ENCODE measurements at regions not wholly inside any gene's neighbourhood (a gene's known extent, or its start where the extent isn't known, plus 50 kb on each side); places are given as distances from the start of the nearest gene placed in this dataset.
"Not testable (repeated sequence)": the region's sequence is repeated elsewhere in the genome, so short reads cannot be mapped to it uniquely, and the experiment has no call there.

DNA sequence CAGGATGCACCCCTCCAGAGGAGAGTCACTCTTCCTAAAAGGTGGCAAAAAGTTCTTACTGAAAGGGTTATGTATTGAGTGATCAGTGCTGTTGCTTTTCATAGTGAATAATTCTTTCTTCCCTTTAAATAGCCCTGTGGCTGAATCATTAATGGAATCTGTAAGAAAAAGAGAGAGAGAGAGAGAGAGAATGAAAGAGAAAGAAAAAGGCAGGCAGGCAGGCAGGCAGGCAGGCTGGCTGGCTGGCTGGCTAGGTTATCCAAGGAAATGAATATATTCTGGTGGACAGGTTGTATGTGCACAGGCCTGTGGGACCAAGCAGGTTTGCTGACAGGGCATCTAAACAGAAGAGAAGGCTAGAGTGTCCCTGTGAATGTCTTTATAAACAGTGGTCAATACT lies 100.5 kb downstream of the DLEU7 start:
- Mint-ChIP-seq H3K9me3 (ENCODE audit: low read depth) (no peaks in the 10 kb centered on the region), H3K36me3 (ENCODE audit: low read depth) (no peaks in the 10 kb centered on the region), H3K4me3 (no peak overlapping the region), H3K4me1 (peaks cover 3% of the 10 kb centered on the region), H3K27me3 (no peaks in the 10 kb centered on the region), H3K27ac (no peak overlapping the region)
- POLR2A ChIA-PET = no interaction called here
- no peak for DNase-seq
- CTCF ChIA-PET = no interaction called here
- intact Hi-C loops (cut with DNase I, micrococcal nuclease) = no loop called here
- ATAC-seq = no peak

DNA sequence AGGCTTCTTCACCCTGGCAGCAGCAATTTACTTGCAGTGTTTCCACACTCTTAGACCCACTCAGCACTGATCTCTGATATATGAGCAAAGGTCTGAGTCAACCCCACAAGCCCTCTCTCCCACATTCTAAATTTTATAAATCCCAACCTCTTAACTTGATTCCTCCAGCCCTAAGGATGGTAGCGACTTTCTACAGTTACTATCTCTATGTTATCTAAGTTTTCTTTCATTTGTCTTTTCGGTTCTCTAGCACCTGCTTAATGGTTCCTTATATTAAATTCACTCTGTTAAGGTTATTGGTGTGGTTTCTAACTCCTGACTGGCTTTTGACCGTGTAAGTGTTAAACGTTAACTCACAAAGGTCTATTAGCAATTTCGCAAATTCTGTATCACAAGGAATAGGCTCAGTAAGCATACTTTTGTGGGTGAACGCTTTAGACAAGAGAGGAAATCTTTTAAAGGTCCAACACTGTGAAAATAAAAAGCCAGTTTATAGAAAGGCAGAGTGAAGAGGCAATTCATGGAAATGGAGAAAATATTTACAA lies 99.3 kb downstream of the DLEU7 start:
- ChIA-PET CTCF (no interaction called here), POLR2A (no interaction called here)
- Mint-ChIP-seq H3K36me3 (ENCODE audit: low read depth) (no peaks in the 10 kb centered on the region), H3K4me1 (peaks cover 3% of the 10 kb centered on the region), H3K9me3 (ENCODE audit: low read depth) (no peaks in the 10 kb centered on the region), H3K27me3 (no peaks in the 10 kb centered on the region), H3K4me3 (no peak overlapping the region), H3K27ac (no peak overlapping the region)
- ATAC-seq (no peak), DNase-seq (no peak)
- intact Hi-C loops (cut with DNase I, micrococcal nuclease) = no loop called here

DNA sequence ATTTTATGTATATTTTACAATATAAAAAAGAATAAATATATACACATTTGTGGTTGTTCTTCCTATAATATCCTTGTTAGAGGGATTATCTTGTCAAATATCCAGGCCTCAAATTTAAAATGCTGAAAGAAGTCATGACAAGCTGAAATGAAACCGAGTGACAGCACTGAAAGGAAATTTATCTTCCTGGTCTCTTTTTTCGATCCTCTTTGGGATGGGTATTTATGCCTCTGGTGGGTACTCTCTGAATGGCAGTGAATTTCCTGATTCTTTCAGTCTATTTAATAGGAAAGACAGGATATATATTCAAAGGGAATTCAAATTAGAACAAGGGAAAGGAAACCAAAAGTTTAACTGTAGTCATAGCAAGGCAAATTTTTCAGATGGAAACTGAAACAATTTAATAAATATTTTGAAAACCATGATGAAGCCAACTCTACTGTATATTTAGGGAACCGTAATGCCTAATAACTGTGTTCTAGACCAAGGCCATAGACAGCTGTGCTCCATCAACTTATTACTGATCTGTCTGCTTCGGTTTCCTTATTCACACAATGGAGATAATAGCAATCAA lies 97.9 kb downstream of the DLEU7 start:
- ATAC-seq = no peak
- Mint-ChIP-seq H3K36me3 (ENCODE audit: low read depth) (no peaks in the 10 kb centered on the region), H3K4me3 (no peak overlapping the region), H3K4me1 (peaks cover 3% of the 10 kb centered on the region), H3K27me3 (no peaks in the 10 kb centered on the region), H3K27ac (no peak overlapping the region), H3K9me3 (ENCODE audit: low read depth) (no peaks in the 10 kb centered on the region)
- POLR2A ChIA-PET = no interaction called here
- intact Hi-C loops (cut with DNase I, micrococcal nuclease) = no loop called here
- CTCF ChIA-PET = interaction anchor here (1.0 kb wide), 1 partner anchor 150 kb away, joined by 3 read pairs; no protein-coding TSS in a partner anchor
- DNase-seq = no peak

DNA sequence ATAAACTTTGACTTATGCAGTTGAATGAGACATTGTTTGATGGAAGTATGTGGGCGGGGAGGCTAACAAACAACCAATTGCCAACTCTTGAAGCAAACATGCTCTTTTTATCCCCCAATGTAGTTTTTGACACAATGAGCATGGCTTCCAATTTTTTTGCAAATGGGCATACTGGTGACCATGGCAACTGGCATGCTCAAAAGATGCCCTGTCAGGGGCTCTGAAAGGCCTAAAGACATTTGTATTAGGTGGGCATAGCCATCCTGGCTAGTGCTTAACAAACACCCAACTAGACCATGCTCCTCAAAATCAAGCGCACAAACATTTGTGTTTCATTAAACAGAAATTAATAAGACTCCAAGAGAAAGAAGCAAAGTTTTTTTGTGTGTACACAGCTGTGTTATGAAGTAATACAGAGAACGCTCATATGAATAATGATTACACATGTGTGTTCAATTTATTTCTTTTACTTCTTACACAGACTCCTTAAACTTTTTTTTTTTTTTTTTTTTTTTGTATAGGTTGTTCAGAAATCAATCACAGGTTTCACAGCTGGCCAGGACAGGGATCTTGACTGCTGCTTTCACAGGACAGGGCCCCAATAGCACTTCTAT lies 95.6 kb downstream of the DLEU7 start:
- Mint-ChIP-seq H3K4me1 (no peaks in the 10 kb centered on the region), H3K9me3 (ENCODE audit: low read depth) (no peaks in the 10 kb centered on the region), H3K27me3 (no peaks in the 10 kb centered on the region), H3K36me3 (ENCODE audit: low read depth) (no peaks in the 10 kb centered on the region), H3K4me3 (no peak overlapping the region), H3K27ac (no peak overlapping the region)
- ChIA-PET CTCF (no interaction called here), POLR2A (no interaction called here)
- ATAC-seq = no peak
- intact Hi-C loops (cut with DNase I, micrococcal nuclease) = no loop called here
- DNase-seq = no peak

DNA sequence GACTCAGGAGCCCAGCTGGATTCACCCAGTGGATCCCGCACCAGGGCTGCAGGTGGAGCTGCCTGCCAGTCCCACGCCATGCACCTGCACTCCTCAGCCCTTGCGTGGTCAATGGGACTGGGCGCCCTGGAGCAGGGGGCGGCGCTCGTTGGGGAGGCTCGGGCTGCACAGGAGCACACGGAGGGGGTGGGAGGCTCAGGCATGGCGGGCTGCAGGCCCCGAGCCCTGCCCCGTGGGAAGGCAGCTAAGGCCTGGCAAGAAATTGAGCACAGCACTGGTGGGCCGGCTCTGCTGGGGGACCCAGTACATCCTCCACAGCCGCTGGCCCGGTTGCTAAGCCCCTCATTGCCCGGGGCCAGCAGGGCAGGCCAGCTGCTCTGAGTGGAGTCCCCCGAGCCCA lies 90.3 kb downstream of the DLEU7 start:
- CTCF ChIA-PET; H3K36me3 Mint-ChIP-seq (ENCODE audit: low read depth); POLR2A ChIA-PET; intact Hi-C loops (cut with DNase I, micrococcal nuclease); ATAC-seq; H3K27me3 Mint-ChIP-seq; DNase-seq; H3K27ac Mint-ChIP-seq; H3K9me3 Mint-ChIP-seq (ENCODE audit: low read depth); H3K4me1 Mint-ChIP-seq; H3K4me3 Mint-ChIP-seq: not testable (repeated sequence)

DNA sequence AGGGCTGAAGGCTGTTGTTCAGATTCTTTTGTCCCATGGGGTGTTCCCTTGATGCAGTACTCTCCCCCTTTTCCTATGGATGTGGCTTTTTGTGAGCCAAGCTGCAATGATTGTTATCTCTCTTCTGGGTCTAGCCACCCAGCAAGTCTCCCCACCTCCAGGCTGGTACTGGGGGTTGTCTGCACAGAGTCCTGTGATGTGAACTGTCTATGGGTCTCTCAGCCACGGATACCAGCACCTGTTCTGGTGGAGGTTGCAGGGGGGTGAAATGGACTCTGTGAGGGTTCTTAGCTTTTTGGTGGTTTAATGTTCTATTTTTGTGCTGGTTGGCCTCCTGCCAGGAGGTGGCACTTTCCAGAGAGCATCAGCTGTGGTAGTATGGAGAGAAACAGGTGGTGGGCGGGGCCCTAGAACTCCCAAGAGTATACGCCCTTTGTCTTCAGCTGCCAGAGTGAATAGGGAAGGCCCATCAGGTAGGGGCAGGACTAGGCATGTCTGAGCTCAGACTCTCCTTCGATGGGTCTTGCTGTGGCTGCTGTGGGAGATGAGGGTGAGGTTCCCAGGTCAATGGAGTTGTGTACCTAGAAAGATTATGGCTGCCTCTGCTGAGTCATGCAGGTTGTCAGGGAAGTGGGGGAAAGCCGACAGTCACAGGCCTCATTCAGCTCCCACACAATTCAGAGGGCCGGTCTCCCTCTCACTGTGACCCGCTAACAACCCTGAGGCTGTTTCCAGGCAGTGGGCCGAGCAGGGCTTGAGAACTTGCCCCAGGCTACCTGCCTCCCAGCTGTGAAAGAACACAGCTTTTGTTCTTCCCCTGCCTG lies 87.4 kb downstream of the DLEU7 start:
- H3K27ac Mint-ChIP-seq; H3K9me3 Mint-ChIP-seq (ENCODE audit: low read depth); POLR2A ChIA-PET; ATAC-seq; H3K36me3 Mint-ChIP-seq (ENCODE audit: low read depth); H3K4me3 Mint-ChIP-seq; intact Hi-C loops (cut with DNase I, micrococcal nuclease); H3K27me3 Mint-ChIP-seq: not testable (repeated sequence)
- CTCF ChIA-PET = interaction anchor here (0.6 to 1.4 kb wide), 2 partner anchors 145 to 156 kb away, joined by 3 read pairs; no protein-coding TSS in a partner anchor
- DNase-seq = peak; percentile 8
- H3K4me1 Mint-ChIP-seq = peaks cover 11% of the 10 kb centered on the region

DNA sequence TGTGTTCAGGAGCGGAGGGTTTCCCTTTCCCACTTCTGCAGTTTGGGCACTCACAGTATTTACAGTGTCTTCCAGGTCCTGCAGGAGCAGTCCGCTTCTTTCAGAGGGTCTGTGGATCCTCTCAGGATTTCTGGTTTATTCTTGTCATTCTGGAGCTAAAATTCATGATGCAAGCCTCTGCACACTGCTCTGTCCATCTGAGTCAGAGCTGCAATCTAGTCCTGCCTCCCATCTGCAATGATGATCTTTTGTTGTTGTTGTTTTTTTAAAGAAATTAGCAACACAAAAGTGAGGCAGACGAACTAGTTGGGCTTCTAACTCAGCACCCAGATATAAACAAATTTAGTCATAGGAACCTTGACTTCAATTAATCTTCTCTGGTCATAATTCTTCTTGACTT lies 86.5 kb downstream of the DLEU7 start:
- CTCF ChIA-PET = no interaction called here
- DNase-seq (no peak), ATAC-seq (no peak)
- Mint-ChIP-seq H3K4me3 (no peak overlapping the region), H3K9me3 (ENCODE audit: low read depth) (no peaks in the 10 kb centered on the region), H3K4me1 (peaks cover 12% of the 10 kb centered on the region), H3K27me3 (peaks cover 4% of the 10 kb centered on the region), H3K36me3 (ENCODE audit: low read depth) (no peaks in the 10 kb centered on the region), H3K27ac (no peak overlapping the region)
- POLR2A ChIA-PET = no interaction called here
- intact Hi-C loops (cut with DNase I, micrococcal nuclease) = no loop called here

DNA sequence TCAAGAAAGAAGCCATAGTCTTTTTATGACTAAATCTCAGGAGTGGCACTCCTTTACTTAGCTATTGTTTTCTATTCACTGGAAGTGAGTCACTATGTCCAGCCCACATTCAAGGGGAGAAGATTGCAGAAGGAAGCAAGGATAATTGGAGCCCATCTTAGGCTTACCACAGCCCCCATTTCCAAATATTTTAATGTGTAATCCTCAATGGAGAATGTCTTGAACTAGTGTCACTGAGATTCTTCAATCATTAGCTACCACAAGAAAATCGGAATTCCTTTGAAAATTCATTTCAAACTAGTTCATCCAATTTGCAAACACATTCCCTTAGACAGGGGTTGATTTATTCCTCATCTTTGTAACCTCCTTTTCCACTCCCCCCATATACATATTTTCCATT lies 84.7 kb downstream of the DLEU7 start:
- peak; percentile 23 for ATAC-seq
- ChIA-PET POLR2A (no interaction called here), CTCF (interaction anchor here (0.6 to 1.5 kb wide), 4 partner anchors 17 to 155 kb away, joined by 3 to 4 read pairs (median 3); no protein-coding TSS in a partner anchor)
- peaks cover 12% of the 10 kb centered on the region for H3K4me1 Mint-ChIP-seq
- no peaks in the 10 kb centered on the region for H3K9me3 Mint-ChIP-seq (ENCODE audit: low read depth)
- DNase-seq = no peak
- H3K36me3 Mint-ChIP-seq (ENCODE audit: low read depth) = no peaks in the 10 kb centered on the region
- H3K27ac Mint-ChIP-seq = no peak overlapping the region
- intact Hi-C loops (cut with DNase I, micrococcal nuclease) = no loop called here
- H3K27me3 Mint-ChIP-seq = peaks cover 4% of the 10 kb centered on the region
- no peak overlapping the region for H3K4me3 Mint-ChIP-seq

DNA sequence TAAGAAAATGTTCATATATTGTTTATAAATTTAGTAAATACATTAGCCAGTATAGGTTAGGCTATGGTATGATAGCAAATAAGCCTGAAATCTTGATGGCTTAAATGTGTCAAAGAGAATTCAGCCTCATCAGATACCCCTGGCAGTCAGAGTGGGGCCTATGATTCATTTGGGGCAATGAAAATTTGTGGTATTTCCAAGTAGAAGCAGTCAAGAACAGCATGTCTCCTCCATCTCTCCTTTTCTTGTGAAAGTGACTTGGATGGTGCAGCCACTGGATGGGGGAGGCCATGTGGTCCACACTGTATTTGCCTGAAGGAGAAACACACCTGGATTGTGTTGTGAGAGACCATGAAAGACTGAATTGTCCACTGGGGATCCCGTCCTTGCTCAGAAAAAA lies 82.7 kb downstream of the DLEU7 start:
- Mint-ChIP-seq H3K36me3 (ENCODE audit: low read depth) (no peaks in the 10 kb centered on the region), H3K27ac (no peak overlapping the region), H3K4me3 (no peak overlapping the region), H3K9me3 (ENCODE audit: low read depth) (no peaks in the 10 kb centered on the region), H3K4me1 (peaks cover 12% of the 10 kb centered on the region), H3K27me3 (peaks cover 4% of the 10 kb centered on the region)
- DNase-seq = peak; percentile 9
- ATAC-seq = peak; percentile 57
- CTCF ChIA-PET = interaction anchor here (0.6 kb wide), 1 partner anchor 372 kb away, joined by 4 read pairs; no protein-coding TSS in a partner anchor
- POLR2A ChIA-PET = no interaction called here
- intact Hi-C loops (cut with DNase I, micrococcal nuclease) = no loop called here

DNA sequence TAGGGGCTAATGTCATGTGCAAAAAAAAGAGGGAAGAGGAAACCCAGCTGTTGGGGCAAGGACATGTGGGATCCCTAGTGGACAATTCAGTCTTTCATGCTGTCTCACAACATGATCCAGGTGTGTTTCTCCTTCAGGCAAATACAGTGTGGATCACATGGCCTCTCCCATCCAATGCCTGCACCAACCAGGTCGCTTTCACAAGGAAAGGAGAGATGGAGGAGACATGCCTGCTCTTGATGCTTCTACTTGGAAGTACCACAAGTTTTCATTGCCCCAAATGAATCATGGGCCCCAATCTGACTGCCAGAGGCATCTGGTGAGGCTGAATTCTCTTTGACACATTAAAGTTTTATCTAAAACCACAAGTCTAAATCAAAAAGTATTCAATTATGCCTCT lies 82.1 kb downstream of the DLEU7 start:
- intact Hi-C loops (cut with DNase I, micrococcal nuclease) = no loop called here
- no peak for ATAC-seq
- Mint-ChIP-seq H3K27ac (no peak overlapping the region), H3K4me1 (peaks cover 7% of the 10 kb centered on the region), H3K27me3 (peaks cover 4% of the 10 kb centered on the region), H3K36me3 (ENCODE audit: low read depth) (no peaks in the 10 kb centered on the region), H3K9me3 (ENCODE audit: low read depth) (no peaks in the 10 kb centered on the region), H3K4me3 (no peak overlapping the region)
- DNase-seq = no peak
- ChIA-PET POLR2A (no interaction called here), CTCF (no interaction called here)

DNA sequence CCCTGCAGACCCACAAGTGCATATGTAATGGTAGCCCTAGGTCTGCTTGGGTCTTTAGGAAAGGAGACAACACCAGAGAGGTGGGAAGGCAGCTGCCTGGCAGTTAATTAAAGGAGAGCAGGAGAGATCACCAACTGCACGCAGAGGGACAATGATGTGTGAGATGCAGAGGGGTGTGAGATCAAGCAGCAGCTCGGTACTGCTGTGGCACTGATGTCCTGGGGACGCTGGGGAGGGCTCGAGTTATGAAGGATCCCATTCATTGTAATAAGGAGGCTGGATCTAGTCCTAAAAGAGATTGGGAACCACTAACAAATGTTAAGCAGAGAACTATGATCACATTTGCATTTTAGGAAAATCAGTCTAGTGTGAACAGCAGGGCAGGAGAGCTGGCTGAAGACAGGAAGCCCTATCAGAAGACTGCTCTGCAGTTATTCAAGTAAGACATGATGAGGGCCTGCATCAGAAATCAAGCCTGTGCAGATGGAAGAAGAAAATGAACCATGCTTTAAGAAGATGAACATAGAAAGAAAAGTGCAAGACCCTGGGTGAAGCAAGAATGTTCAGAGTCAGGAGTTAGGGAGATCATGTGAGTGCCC lies 80.4 kb downstream of the DLEU7 start:
- ChIA-PET CTCF (interaction anchor here (0.8 kb wide), 1 partner anchor 47 kb away, joined by 3 read pairs; no protein-coding TSS in a partner anchor), POLR2A (no interaction called here)
- H3K27me3 Mint-ChIP-seq = peaks cover 4% of the 10 kb centered on the region
- peaks cover 4% of the 10 kb centered on the region for H3K4me1 Mint-ChIP-seq
- no peak for ATAC-seq
- H3K27ac Mint-ChIP-seq = no peak overlapping the region
- DNase-seq = no peak
- intact Hi-C loops (cut with DNase I, micrococcal nuclease) = no loop called here
- no peaks in the 10 kb centered on the region for H3K9me3 Mint-ChIP-seq (ENCODE audit: low read depth)
- H3K4me3 Mint-ChIP-seq = no peak overlapping the region
- no peaks in the 10 kb centered on the region for H3K36me3 Mint-ChIP-seq (ENCODE audit: low read depth)

Measured in activated CD4-positive, alpha-beta T cell treated with anti-CD3 and anti-CD28 coated beads for 36 hours (primary cell).